Progenitor cell of endocrine pancreas (in vitro differentiated cells): ENCODE measurements at regions not wholly inside any gene's neighbourhood (a gene's known extent, or its start where the extent isn't known, plus 50 kb on each side); places are given as distances from the start of the nearest gene placed in this dataset.

Source experiments
- DNase-seq: peaks from one replicate; pipeline ENCODE4 v3.0.0; 2021; ENCODE audit warnings: low spot score; ENCODE audit not compliant: unreplicated experiment
- H3K27ac Mint-ChIP-seq: 2 replicates; pipeline ENCODE4 v1.8.0; 2021; ENCODE audit warnings: mild to moderate bottlenecking, moderate library complexity, mixed read lengths
- H3K27me3 Mint-ChIP-seq: 2 replicates; pipeline ENCODE4 v1.8.0; 2021; ENCODE audit warnings: mixed read lengths
- H3K36me3 Mint-ChIP-seq: 2 replicates; pipeline ENCODE4 v1.8.0; 2022; ENCODE audit warnings: mixed read lengths; ENCODE audit not compliant: insufficient read depth
- H3K4me1 Mint-ChIP-seq: 2 replicates; pipeline ENCODE4 v1.8.0; 2021; ENCODE audit warnings: low read depth, mixed read lengths
- H3K4me3 Mint-ChIP-seq: 2 replicates; pipeline ENCODE4 v1.8.0; 2021; ENCODE audit warnings: low read depth, mild to moderate bottlenecking, moderate library complexity, mixed read lengths
- H3K9me3 Mint-ChIP-seq: 2 replicates; pipeline ENCODE4 v1.8.0; 2021; ENCODE audit warnings: low read depth, mixed read lengths
- TF ChIP-seq, protein P1 (sequence below): fragments of 200-600 bp; sonication (generic); IDR thresholded peaks from one replicate; pipeline ENCODE4 v1.5.0; 2021; ENCODE audit warnings: antibody characterized with exemption, mild to moderate bottlenecking; ENCODE audit not compliant: unreplicated experiment

DNA sequence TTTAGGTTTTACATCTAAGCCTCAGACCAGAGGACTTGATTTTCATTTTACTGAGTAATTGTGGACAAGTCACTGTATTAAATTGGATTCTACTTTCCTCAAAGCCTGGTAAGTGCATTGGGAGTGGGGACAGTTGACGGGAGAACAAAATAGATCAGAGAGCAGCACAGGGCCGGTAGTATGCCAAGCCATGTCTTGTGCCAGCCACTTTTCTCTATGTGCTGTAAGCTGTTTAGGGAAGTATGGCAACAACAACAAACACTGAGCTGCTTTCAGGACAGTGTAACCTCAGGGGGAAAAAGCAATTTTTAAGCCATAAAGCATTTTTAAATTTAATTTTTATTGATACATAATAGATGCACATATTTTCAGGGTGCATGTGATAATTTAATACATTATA is 365.9 kb upstream of the IGFBP3 start:
- no peak for DNase-seq
- H3K9me3 Mint-ChIP-seq, result no peaks in the 10 kb centered on the region
- H3K4me1 Mint-ChIP-seq, result peaks cover 32% of the 10 kb centered on the region
- TF ChIP-seq, protein P1, sequence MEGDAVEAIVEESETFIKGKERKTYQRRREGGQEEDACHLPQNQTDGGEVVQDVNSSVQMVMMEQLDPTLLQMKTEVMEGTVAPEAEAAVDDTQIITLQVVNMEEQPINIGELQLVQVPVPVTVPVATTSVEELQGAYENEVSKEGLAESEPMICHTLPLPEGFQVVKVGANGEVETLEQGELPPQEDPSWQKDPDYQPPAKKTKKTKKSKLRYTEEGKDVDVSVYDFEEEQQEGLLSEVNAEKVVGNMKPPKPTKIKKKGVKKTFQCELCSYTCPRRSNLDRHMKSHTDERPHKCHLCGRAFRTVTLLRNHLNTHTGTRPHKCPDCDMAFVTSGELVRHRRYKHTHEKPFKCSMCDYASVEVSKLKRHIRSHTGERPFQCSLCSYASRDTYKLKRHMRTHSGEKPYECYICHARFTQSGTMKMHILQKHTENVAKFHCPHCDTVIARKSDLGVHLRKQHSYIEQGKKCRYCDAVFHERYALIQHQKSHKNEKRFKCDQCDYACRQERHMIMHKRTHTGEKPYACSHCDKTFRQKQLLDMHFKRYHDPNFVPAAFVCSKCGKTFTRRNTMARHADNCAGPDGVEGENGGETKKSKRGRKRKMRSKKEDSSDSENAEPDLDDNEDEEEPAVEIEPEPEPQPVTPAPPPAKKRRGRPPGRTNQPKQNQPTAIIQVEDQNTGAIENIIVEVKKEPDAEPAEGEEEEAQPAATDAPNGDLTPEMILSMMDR, result no peak
- H3K36me3 Mint-ChIP-seq, result no peaks in the 10 kb centered on the region
- no peaks in the 10 kb centered on the region for H3K27me3 Mint-ChIP-seq
- no peak overlapping the region for H3K27ac Mint-ChIP-seq
- no peak overlapping the region for H3K4me3 Mint-ChIP-seq

DNA sequence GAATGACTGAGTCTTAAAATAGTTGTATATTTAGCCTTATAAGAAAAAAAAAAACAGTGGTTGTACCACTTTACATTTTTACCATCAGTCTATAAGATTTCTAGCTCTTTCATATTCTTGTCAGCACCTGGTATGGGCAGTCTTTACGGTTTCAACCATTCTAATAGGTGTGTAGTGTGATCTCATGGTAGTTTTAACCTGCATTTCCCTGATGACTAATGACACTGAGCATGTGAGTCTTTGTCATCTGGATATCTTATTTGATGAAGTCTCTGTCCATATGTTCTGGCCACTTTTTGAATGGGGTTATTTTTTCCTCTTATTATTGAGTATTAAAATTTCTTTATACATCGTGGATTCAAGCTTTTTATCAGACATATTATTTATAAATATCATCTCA is 365.3 kb upstream of the IGFBP3 start:
- no peak overlapping the region for H3K4me3 Mint-ChIP-seq
- no peaks in the 10 kb centered on the region for H3K9me3 Mint-ChIP-seq
- no peaks in the 10 kb centered on the region for H3K27me3 Mint-ChIP-seq
- peaks cover 31% of the 10 kb centered on the region for H3K4me1 Mint-ChIP-seq
- TF ChIP-seq, protein P1, result no peak
- DNase-seq, result no peak
- H3K36me3 Mint-ChIP-seq, result no peaks in the 10 kb centered on the region
- no peak overlapping the region for H3K27ac Mint-ChIP-seq

DNA sequence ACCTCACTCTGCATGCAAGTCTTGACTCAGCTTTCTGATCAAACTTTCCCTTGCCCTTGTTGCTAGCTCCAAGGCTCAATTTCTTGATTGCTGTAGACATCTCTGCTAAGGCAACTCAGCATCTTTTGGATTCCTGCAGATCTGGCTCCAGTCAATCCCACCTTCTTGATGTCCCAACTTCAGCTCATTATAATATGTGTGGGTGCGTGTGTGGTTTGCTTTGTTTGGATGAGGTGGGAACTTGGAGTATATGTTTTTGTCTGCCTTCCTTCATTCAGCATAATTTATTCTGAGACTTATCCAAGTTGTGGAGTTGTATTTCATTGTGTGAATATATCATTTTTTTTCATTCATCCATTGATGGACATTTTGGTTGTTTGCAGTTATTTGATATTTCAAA is 364.8 kb upstream of the IGFBP3 start:
- H3K9me3 Mint-ChIP-seq, result no peaks in the 10 kb centered on the region
- TF ChIP-seq, protein P1, result no peak
- no peak for DNase-seq
- H3K36me3 Mint-ChIP-seq, result no peaks in the 10 kb centered on the region
- H3K4me1 Mint-ChIP-seq, result peaks cover 31% of the 10 kb centered on the region
- no peak overlapping the region for H3K27ac Mint-ChIP-seq
- H3K4me3 Mint-ChIP-seq, result no peak overlapping the region
- H3K27me3 Mint-ChIP-seq, result no peaks in the 10 kb centered on the region

DNA sequence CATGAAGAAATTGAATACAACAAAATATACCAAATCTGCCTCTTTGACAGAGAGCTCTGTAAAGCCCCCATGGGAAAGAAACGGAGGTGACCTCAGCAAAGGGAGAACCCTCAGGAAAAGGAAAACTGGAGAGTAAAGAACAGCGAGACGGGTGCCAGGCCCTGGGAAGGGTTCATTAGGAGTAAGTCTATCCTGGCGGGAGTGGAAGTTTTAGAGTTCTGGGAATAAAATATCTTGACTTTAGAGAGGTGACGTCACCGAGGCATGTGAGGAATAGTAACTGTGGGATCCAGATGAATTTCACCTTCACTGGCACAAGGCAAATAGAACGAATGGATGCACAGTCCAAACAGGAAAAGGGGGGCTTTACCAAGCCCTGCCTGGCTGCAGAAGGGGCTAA is 362.8 kb upstream of the IGFBP3 start:
- Mint-ChIP-seq H3K27ac (no peak overlapping the region), H3K27me3 (no peaks in the 10 kb centered on the region), H3K4me1 (peaks cover 28% of the 10 kb centered on the region), H3K9me3 (no peaks in the 10 kb centered on the region), H3K36me3 (no peaks in the 10 kb centered on the region), H3K4me3 (no peak overlapping the region)
- TF ChIP-seq, protein P1, result no peak
- no peak for DNase-seq

DNA sequence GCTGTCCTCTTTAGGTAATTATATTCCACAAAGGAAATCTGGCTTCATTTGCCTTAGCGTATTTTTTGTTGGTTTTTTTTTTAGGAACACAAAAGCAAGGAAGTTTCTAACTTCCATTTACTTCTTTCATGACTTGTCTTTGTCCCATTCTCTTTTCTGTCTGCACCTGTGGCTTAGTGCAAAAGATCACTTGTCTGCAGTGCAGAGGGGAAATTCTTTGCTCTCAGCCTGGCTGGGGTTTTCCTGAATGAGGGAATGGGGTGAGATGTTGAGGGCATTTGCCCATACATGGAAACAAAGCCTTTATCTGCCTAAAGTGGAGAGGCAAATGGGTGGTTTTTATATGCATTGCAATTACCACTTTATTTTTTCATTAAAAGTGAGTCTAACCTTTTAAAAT is 361.1 kb upstream of the IGFBP3 start:
- H3K4me1 Mint-ChIP-seq, result peaks cover 27% of the 10 kb centered on the region
- peak overlapping the region; percentile 34 for H3K27ac Mint-ChIP-seq
- TF ChIP-seq, protein P1, result no peak
- H3K36me3 Mint-ChIP-seq, result no peaks in the 10 kb centered on the region
- H3K4me3 Mint-ChIP-seq, result no peak overlapping the region
- DNase-seq, result no peak
- peaks cover 3% of the 10 kb centered on the region for H3K9me3 Mint-ChIP-seq
- no peaks in the 10 kb centered on the region for H3K27me3 Mint-ChIP-seq
